CD4-positive, alpha-beta T cell treated with Interleukin-15 for 1 hour (primary cell): ENCODE measurements at regions not wholly inside any gene's neighbourhood (a gene's known extent, or its start where the extent isn't known, plus 50 kb on each side); places are given as distances from the start of the nearest gene placed in this dataset.

ENCODE experiments used
- DNase-seq: peaks from one replicate; pipeline ENCODE4 v3.0.0-alpha.2; 2020

GRCh38 chr14:95034788-95035187 lies 122.5 kb downstream of the DICER1 start:
- DNase-seq, result no peak

GRCh38 chr14:95033682-95034632 lies 123.4 kb downstream of the DICER1 start:
- no peak for DNase-seq

- DNase-seq, result no peak
Observed at GRCh38 chr14:95033031-95033430, 124.3 kb downstream of the DICER1 start.

GRCh38 chr14:95026851-95027463 lies 130.4 kb downstream of the DICER1 start:
- no peak for DNase-seq

GRCh38 chr14:95025941-95026340 lies 131.4 kb downstream of the DICER1 start:
- no peak for DNase-seq

GRCh38 chr14:95025218-95025617 lies 132.1 kb downstream of the DICER1 start:
- no peak for DNase-seq

- no peak for DNase-seq
Observed at GRCh38 chr14:95024380-95024779, 132.9 kb downstream of the DICER1 start.

- no peak for DNase-seq
Observed at GRCh38 chr14:95023886-95024285, 133.4 kb downstream of the DICER1 start.

- DNase-seq, result no peak
Observed at GRCh38 chr14:95023115-95023514, 134.2 kb downstream of the DICER1 start.

- DNase-seq, result no peak
Observed at GRCh38 chr14:95021588-95021987, 135.7 kb downstream of the DICER1 start.

GRCh38 chr14:95018821-95019220 lies 138.5 kb downstream of the DICER1 start:
- DNase-seq, result no peak

GRCh38 chr14:95015046-95015445 lies 142.3 kb downstream of the DICER1 start:
- no peak for DNase-seq

- DNase-seq, result no peak
Observed at GRCh38 chr14:95014036-95014435, 143.3 kb downstream of the DICER1 start.

GRCh38 chr14:95011445-95012006 lies 145.8 kb downstream of the DICER1 start:
- DNase-seq, result no peak

GRCh38 chr14:95008445-95009217 lies 148.7 kb downstream of the DICER1 start:
- no peak for DNase-seq

- no peak for DNase-seq
Observed at GRCh38 chr14:95007921-95008320, 149.4 kb downstream of the DICER1 start.

GRCh38 chr14:95006479-95006878 lies 150.8 kb downstream of the DICER1 start:
- no peak for DNase-seq

GRCh38 chr14:95006051-95006450 lies 151.3 kb downstream of the DICER1 start:
- no peak for DNase-seq

- DNase-seq, result no peak
Observed at GRCh38 chr14:95003099-95003960, 154.0 kb downstream of the DICER1 start.

- no peak for DNase-seq
Observed at GRCh38 chr14:94998685-94999084, 158.6 kb downstream of the DICER1 start.

GRCh38 chr14:94998110-94998509 lies 159.2 kb downstream of the DICER1 start:
- no peak for DNase-seq

- no peak for DNase-seq
Observed at GRCh38 chr14:94995551-94995950, 161.8 kb downstream of the DICER1 start.
